ENCODE measurements at regions not wholly inside any gene's neighbourhood (a gene's known extent, or its start where the extent isn't known, plus 50 kb on each side); places are given as distances from the start of the nearest gene placed in this dataset.

DNA sequence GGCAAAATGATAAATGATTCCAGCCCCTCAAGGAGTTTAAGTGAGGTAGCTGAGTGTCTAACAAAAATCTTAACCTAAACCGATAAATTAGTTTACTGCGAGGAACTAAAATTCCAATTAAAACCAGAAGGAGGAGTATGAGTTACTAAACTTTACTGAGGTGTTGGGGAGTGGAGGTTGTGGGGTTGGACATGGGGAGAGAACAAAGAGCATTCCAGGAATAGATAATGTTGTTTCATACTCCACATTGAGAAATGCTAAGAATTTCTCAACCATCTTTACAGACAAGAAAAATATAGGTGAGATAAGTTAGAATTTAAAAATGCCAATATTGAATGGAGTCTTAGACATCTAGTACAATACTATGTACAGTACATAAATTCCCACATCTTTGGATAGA is 488.6 kb downstream of the METTL15 start:
- no peaks in the 10 kb centered on the region for H3K9me3 ChIP-seq
- no peaks in the 10 kb centered on the region for H3K4me1 ChIP-seq
- no peak overlapping the region for H3K4me3 ChIP-seq
- DNase-seq (no peak), ATAC-seq (no peak)
- no peak overlapping the region for H3K27ac ChIP-seq
- no peaks in the 10 kb centered on the region for H3K27me3 ChIP-seq (ENCODE audit: insufficient read depth in 3 of 3, low read length in 2 of 3)
- intact Hi-C loops (cut with DNase I) = no loop called here
- TF ChIP-seq, protein P1, sequence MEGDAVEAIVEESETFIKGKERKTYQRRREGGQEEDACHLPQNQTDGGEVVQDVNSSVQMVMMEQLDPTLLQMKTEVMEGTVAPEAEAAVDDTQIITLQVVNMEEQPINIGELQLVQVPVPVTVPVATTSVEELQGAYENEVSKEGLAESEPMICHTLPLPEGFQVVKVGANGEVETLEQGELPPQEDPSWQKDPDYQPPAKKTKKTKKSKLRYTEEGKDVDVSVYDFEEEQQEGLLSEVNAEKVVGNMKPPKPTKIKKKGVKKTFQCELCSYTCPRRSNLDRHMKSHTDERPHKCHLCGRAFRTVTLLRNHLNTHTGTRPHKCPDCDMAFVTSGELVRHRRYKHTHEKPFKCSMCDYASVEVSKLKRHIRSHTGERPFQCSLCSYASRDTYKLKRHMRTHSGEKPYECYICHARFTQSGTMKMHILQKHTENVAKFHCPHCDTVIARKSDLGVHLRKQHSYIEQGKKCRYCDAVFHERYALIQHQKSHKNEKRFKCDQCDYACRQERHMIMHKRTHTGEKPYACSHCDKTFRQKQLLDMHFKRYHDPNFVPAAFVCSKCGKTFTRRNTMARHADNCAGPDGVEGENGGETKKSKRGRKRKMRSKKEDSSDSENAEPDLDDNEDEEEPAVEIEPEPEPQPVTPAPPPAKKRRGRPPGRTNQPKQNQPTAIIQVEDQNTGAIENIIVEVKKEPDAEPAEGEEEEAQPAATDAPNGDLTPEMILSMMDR (IDR thresholded peaks at IDR 0.05) = no peak
- H3K36me3 ChIP-seq (ENCODE audit: insufficient read depth in 1 of 2, low read depth in 1 of 2) = no peaks in the 10 kb centered on the region
- WGBS, 3 donors = 94 to 98% (median 95%) methylated on average over 2 of the region's 2 CpGs

DNA sequence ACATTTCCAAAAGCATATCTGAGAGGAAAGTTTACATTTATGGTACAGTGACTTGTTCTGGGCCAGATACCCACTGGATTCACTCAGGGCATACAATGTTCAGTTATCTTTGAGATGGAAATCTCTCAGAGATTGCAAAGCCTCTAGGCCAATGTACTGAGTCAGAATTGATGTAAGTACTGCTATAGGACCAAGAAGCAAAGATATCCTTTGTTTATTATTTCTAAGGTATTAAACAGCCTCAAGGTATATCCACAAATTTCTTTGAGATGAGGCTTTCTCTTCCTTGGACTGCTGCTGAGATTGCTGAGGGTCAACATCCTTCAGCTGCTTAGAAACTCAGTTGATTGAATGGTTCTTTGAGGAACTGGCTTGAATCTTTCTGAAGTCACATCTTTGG is 484.0 kb downstream of the METTL15 start:
- ATAC-seq (no peak), DNase-seq (no peak)
- H3K9me3 ChIP-seq = no peaks in the 10 kb centered on the region
- H3K27ac ChIP-seq = no peak overlapping the region
- TF ChIP-seq, protein P1 (IDR thresholded peaks at IDR 0.05) = no peak
- no peaks in the 10 kb centered on the region for H3K36me3 ChIP-seq (ENCODE audit: insufficient read depth in 1 of 2, low read depth in 1 of 2)
- no peaks in the 10 kb centered on the region for H3K4me1 ChIP-seq
- H3K27me3 ChIP-seq (ENCODE audit: insufficient read depth in 3 of 3, low read length in 2 of 3) = no peaks in the 10 kb centered on the region
- intact Hi-C loops (cut with DNase I) = no loop called here
- no peak overlapping the region for H3K4me3 ChIP-seq

DNA sequence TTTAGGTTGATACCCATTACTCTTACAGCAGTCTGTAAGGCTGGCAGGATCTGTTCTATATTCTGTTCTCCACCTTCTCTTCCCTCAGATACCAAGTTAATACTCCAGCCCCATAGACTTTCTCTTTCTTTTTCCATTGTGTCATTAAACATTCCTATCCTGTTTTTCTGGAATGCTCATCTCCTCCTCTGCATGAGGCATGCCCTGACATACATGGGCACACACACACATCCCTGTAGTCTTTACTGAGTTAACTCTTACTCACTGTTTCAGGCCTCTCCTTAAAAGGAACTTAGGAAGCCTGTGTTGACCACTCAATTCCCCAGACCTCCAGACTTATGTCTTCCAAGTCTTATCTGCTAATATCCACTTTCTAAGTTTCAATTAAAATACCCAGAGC is 476.8 kb downstream of the METTL15 start:
- TF ChIP-seq, protein P1 (IDR thresholded peaks at IDR 0.05) = no peak
- DNase-seq = no peak
- no peak overlapping the region for H3K4me3 ChIP-seq
- H3K9me3 ChIP-seq = no peaks in the 10 kb centered on the region
- H3K36me3 ChIP-seq (ENCODE audit: insufficient read depth in 1 of 2, low read depth in 1 of 2) = no peaks in the 10 kb centered on the region
- H3K4me1 ChIP-seq = no peaks in the 10 kb centered on the region
- intact Hi-C loops (cut with DNase I) = no loop called here
- H3K27ac ChIP-seq = no peak overlapping the region
- no peaks in the 10 kb centered on the region for H3K27me3 ChIP-seq (ENCODE audit: insufficient read depth in 3 of 3, low read length in 2 of 3)
- ATAC-seq = no peak

DNA sequence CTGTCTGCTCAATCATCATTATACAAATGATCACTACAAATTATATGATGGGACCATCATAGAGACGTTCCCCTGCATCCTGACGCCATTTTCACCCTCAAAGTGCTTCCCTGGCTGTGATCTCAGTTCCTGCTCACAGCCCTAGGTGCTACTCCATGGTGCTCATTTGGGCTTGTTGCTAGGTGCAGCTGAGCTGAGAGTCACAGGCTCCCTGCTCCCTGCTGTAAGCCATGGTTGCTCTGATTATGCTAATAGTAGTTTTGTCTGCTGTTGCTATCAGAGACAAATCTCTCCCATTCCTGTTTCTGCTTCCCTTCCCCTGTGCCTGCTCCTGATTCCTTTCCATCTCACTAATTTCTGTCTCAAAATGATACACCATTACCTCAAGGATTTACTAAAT is 474.3 kb downstream of the METTL15 start:
- Histone ChIP-seq H3K36me3 (ENCODE audit: insufficient read depth in 1 of 2, low read depth in 1 of 2) (no peaks in the 10 kb centered on the region), H3K9me3 (no peaks in the 10 kb centered on the region), H3K27ac (no peak overlapping the region), H3K4me3 (no peak overlapping the region), H3K4me1 (no peaks in the 10 kb centered on the region), H3K27me3 (ENCODE audit: insufficient read depth in 3 of 3, low read length in 2 of 3) (no peaks in the 10 kb centered on the region)
- ATAC-seq = no peak
- 65 to 73% (median 72%) methylated on average over 2 of the region's 2 CpGs for WGBS, 3 donors
- no peak for DNase-seq
- TF ChIP-seq, protein P1 (IDR thresholded peaks at IDR 0.05) = no peak
- intact Hi-C loops (cut with DNase I) = no loop called here

DNA sequence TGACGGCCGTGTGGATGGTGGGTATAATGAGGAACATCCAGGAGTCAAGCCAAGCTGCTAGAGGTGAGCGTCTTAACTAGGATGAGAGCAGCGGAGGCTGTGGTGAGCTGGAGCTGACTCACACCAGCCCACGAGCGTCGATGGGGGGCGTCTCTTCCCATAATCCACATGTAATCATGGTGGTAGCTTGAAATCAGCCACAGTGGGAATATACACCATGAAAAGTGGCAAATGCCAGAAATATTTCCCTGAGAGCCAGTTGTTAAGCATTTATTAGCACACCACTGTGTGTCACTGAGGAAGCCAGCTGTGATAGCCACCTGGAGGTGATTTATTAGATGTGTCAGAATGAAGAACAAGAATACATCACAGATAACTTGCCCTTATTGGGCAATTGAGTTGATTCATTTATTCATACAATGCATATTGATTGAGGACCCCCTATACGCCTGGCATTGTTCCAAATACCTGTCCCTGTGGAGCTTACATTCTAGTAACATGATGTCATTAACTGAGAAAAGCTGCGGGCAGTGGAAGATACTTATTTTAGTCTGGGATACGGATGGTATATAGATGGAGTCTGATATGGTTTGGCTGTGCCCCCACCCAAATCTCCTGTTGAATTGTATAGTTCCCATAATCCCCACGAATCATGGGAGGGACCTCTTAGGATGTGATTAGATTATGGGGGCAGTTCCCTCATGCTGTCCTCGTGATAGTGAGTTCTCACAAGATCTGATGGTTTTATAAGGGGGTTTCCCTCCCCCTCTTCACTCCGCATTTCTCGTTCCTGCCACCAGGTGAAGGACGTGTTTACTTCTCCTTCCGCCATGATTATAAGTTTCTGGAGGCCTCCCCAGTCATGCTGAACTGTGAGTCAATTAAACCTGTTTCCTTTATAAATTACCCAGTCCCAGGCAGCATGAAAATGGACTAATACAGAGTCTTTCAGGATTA is 473.4 kb downstream of the METTL15 start:
- Histone ChIP-seq H3K27me3 (ENCODE audit: insufficient read depth in 3 of 3, low read length in 2 of 3) (no peaks in the 10 kb centered on the region), H3K4me3 (no peak overlapping the region), H3K4me1 (no peaks in the 10 kb centered on the region), H3K9me3 (no peaks in the 10 kb centered on the region), H3K27ac (no peak overlapping the region), H3K36me3 (ENCODE audit: insufficient read depth in 1 of 2, low read depth in 1 of 2) (no peaks in the 10 kb centered on the region)
- intact Hi-C loops (cut with DNase I) = no loop called here
- no peak for ATAC-seq
- WGBS, 3 donors = 51 to 60% (median 55%) methylated on average over 17 of the region's 17 CpGs
- no peak for DNase-seq
- TF ChIP-seq, protein P1 (IDR thresholded peaks at IDR 0.05) = no peak

All from psoas muscle (tissue), 7 donors.